Astrocyte (in vitro differentiated cells and primary cell): ENCODE measurements at regions not wholly inside any gene's neighbourhood (a gene's known extent, or its start where the extent isn't known, plus 50 kb on each side); places are given as distances from the start of the nearest gene placed in this dataset.
A peak's percentile ranks its signal among the peaks of the same experiment; 100 is the strongest.

ENCODE experiments used
- DNase-seq: peaks from one replicate; pipeline ENCODE4 v3.0.0-alpha.2; 2010; ENCODE audit warnings: low read depth
- FAIRE-seq: peaks from 2 replicates; lab custom pipeline; 2011; peaks lifted over from hg19 to GRCh38; lab: Jason Lieb, UNC
- H2AFZ ChIP-seq: 2 replicates; pipeline ENCODE4 v1.6.0; 2012; ENCODE audit warnings: low read depth, low read length, inconsistent platforms
- H3K27ac ChIP-seq: 2 replicates; pipeline ENCODE4 v1.5.1; 2011; ENCODE audit warnings: low read depth, low read length, inconsistent platforms
- H3K27me3 ChIP-seq: 2 replicates; pipeline ENCODE4 v1.6.0; 2011; ENCODE audit warnings: low read length, inconsistent platforms; ENCODE audit not compliant: insufficient read depth
- H3K36me3 ChIP-seq: 2 replicates; pipeline ENCODE4 v1.5.1; 2011; ENCODE audit warnings: low read length, inconsistent platforms; ENCODE audit not compliant: insufficient read depth
- H3K4me1 ChIP-seq: 2 replicates; pipeline ENCODE4 v1.5.1; 2011; ENCODE audit warnings: low read length, inconsistent platforms; ENCODE audit not compliant: insufficient read depth
- H3K4me2 ChIP-seq: 2 replicates; pipeline ENCODE4 v1.6.0; 2012; ENCODE audit warnings: low read length, inconsistent platforms
- H3K4me3 ChIP-seq: 2 replicates; pipeline ENCODE4 v1.5.1; 2011; ENCODE audit warnings: low read depth, mild to moderate bottlenecking, low read length, inconsistent platforms; ENCODE audit not compliant: insufficient read depth
- H3K79me2 ChIP-seq: 2 replicates; pipeline ENCODE4 v1.6.0; 2012; ENCODE audit warnings: mild to moderate bottlenecking, low read length, inconsistent platforms; ENCODE audit not compliant: insufficient read depth
- H3K9ac ChIP-seq: 2 replicates; pipeline ENCODE4 v1.6.0; 2012; ENCODE audit warnings: mild to moderate bottlenecking, low read length, inconsistent platforms
- H3K9me3 ChIP-seq: 2 replicates; pipeline ENCODE4 v1.5.1; 2012; ENCODE audit warnings: low read depth, mild to moderate bottlenecking, low read length, inconsistent platforms; ENCODE audit not compliant: insufficient read depth
- H4K20me1 ChIP-seq: 2 replicates; pipeline ENCODE4 v1.6.0; 2012; ENCODE audit warnings: low read length, inconsistent platforms; ENCODE audit not compliant: insufficient read depth
- H3K27ac Mint-ChIP-seq: one replicate; pipeline ENCODE4 v1.8.0; 2021; ENCODE audit warnings: mild to moderate bottlenecking, mixed read lengths; ENCODE audit not compliant: unreplicated experiment
- H3K27me3 Mint-ChIP-seq: one replicate; pipeline ENCODE4 v1.8.0; 2021; ENCODE audit warnings: low read depth, mixed read lengths; ENCODE audit not compliant: unreplicated experiment
- H3K36me3 Mint-ChIP-seq: one replicate; pipeline ENCODE4 v1.8.0; 2021; ENCODE audit warnings: low read depth, mixed read lengths; ENCODE audit not compliant: unreplicated experiment
- H3K4me1 Mint-ChIP-seq: one replicate; pipeline ENCODE4 v1.8.0; 2021; ENCODE audit warnings: low read depth, mixed read lengths; ENCODE audit not compliant: unreplicated experiment
- H3K4me3 Mint-ChIP-seq: one replicate; pipeline ENCODE4 v1.8.0; 2021; ENCODE audit warnings: mild to moderate bottlenecking, moderate library complexity, mixed read lengths; ENCODE audit not compliant: unreplicated experiment
- H3K9me3 Mint-ChIP-seq: one replicate; pipeline ENCODE4 v1.8.0; 2021; ENCODE audit warnings: mild to moderate bottlenecking, mixed read lengths; ENCODE audit not compliant: unreplicated experiment
- EZH2 ChIP-seq: IDR thresholded peaks from 2 replicates; pipeline ENCODE4 v1.6.1; 2012; ENCODE audit warnings: mild to moderate bottlenecking, low read length, inconsistent platforms; ENCODE audit not compliant: insufficient read depth
- TF ChIP-seq, protein P1 (sequence below): IDR thresholded peaks from 2 replicates; pipeline ENCODE4 v1.5.1; 2011; ENCODE audit warnings: low read depth, mild to moderate bottlenecking, inconsistent platforms, low read length, moderate library complexity; ENCODE audit not compliant: insufficient read depth

DNA sequence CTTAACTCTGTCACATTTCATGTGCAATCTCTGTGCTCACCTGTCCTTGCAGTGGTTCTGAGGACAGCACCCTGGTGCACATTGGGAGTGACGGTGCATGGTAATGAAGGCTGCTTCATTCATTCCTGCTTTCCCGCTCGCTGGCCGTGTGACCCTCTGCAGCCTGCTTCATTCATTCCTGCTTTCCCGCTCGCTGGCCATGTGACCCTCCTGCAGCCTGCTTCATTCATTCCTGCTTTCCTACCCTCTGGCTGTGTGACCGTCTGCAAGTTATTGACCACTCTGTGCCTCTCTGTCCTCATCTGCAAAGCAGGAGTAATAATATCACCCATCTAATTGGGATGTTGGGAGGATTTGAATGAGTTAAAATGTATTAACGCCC is 189.1 kb upstream of the TMEM132C start:
- no peaks in the 10 kb centered on the region for H3K27me3 ChIP-seq
- H3K4me2 ChIP-seq: peak overlapping the region; percentile 59
- FAIRE-seq (no peak), DNase-seq (no peak)
- H3K27ac Mint-ChIP-seq: no peak overlapping the region
- H3K4me1 Mint-ChIP-seq: no peaks in the 10 kb centered on the region
- H3K36me3 Mint-ChIP-seq: no peaks in the 10 kb centered on the region
- peak overlapping the region; percentile 62 for H2AFZ ChIP-seq
- H3K4me1 ChIP-seq: peaks cover 22% of the 10 kb centered on the region
- no peaks in the 10 kb centered on the region for H3K9me3 ChIP-seq
- H3K9me3 Mint-ChIP-seq: peaks cover 17% of the 10 kb centered on the region
- TF ChIP-seq, protein P1, sequence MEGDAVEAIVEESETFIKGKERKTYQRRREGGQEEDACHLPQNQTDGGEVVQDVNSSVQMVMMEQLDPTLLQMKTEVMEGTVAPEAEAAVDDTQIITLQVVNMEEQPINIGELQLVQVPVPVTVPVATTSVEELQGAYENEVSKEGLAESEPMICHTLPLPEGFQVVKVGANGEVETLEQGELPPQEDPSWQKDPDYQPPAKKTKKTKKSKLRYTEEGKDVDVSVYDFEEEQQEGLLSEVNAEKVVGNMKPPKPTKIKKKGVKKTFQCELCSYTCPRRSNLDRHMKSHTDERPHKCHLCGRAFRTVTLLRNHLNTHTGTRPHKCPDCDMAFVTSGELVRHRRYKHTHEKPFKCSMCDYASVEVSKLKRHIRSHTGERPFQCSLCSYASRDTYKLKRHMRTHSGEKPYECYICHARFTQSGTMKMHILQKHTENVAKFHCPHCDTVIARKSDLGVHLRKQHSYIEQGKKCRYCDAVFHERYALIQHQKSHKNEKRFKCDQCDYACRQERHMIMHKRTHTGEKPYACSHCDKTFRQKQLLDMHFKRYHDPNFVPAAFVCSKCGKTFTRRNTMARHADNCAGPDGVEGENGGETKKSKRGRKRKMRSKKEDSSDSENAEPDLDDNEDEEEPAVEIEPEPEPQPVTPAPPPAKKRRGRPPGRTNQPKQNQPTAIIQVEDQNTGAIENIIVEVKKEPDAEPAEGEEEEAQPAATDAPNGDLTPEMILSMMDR: no peak
- no peak for TF ChIP-seq EZH2
- no peaks in the 10 kb centered on the region for H4K20me1 ChIP-seq
- no peak overlapping the region for H3K4me3 ChIP-seq
- H3K4me3 Mint-ChIP-seq: no peak overlapping the region
- H3K79me2 ChIP-seq: no peaks in the 10 kb centered on the region
- no peaks in the 10 kb centered on the region for H3K36me3 ChIP-seq
- H3K27ac ChIP-seq: no peak overlapping the region
- no peak overlapping the region for H3K9ac ChIP-seq
- H3K27me3 Mint-ChIP-seq: no peaks in the 10 kb centered on the region

DNA sequence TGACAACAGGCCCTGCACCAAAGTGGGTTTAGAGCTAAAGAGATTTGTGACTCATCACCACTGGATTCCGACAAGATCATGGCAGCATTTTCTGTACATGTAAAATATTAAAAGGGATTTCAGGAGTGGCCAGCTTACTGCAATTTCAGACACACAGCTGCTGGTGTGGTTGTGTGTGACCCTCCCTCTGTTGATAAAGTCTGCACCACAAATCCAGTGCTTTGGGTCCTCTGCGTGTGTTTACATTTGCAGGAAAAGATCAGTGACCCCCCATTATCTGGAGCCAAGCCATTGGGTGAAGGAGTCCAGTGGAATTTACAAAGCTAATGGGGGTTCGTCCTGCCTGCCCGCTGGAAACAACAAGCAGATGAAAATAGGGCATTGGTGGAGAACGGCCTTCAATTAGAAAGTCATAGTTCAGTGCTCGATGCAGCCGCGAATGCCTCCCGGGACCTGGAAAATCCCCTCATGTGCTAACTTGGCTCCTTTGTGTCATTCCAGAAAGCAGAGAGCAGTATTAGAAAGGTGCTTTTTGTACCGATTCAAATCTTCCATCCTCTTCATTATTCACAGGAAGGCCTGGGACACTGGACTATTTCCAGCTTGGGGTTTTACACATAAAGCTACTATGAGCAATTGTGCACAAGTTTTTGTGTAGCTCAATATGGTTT is 188.5 kb upstream of the TMEM132C start:
- peak overlapping the region; percentile 59 for H3K4me2 ChIP-seq
- H3K9me3 Mint-ChIP-seq: peaks cover 14% of the 10 kb centered on the region
- H4K20me1 ChIP-seq: no peaks in the 10 kb centered on the region

DNA sequence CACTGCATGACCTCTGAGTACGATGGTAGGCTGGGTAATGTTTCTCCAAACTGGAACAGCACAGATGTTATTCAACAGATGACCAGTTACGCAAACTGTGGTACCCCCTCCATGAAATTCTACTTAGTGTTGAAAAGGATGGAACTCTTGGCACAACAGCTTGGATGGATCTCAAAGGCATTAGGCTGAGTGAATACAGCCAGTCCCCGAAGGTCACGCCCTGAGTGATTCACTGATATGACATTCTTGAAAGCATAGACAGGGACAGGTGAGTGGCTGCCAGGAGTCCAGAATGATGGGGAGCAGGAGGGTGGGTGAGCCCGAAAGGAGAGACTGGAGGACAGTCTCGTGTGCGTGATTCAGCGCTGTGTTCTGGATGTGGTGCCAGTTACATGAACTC is 187.5 kb upstream of the TMEM132C start:
- Mint-ChIP-seq H3K36me3 (no peaks in the 10 kb centered on the region), H3K4me3 (no peak overlapping the region), H3K9me3 (peaks cover 12% of the 10 kb centered on the region), H3K4me1 (no peaks in the 10 kb centered on the region), H3K27me3 (no peaks in the 10 kb centered on the region), H3K27ac (no peak overlapping the region)
- Histone ChIP-seq H3K36me3 (no peaks in the 10 kb centered on the region), H3K9ac (no peak overlapping the region), H3K4me3 (no peak overlapping the region), H3K4me1 (peaks cover 22% of the 10 kb centered on the region), H3K27ac (no peak overlapping the region), H3K9me3 (no peaks in the 10 kb centered on the region), H3K27me3 (no peaks in the 10 kb centered on the region), H3K79me2 (no peaks in the 10 kb centered on the region), H2AFZ (no peak overlapping the region), H3K4me2 (no peak overlapping the region), H4K20me1 (no peaks in the 10 kb centered on the region)
- TF ChIP-seq, protein P1: no peak
- no peak for TF ChIP-seq EZH2
- FAIRE-seq: no peak
- no peak for DNase-seq

More for the DNA sequence above, 188.5 kb upstream of the TMEM132C start:
- H3K27me3 Mint-ChIP-seq: no peaks in the 10 kb centered on the region
- no peaks in the 10 kb centered on the region for H3K4me1 Mint-ChIP-seq
- H3K4me1 ChIP-seq: peaks cover 22% of the 10 kb centered on the region
- no peaks in the 10 kb centered on the region for H3K36me3 Mint-ChIP-seq
- no peak overlapping the region for H3K27ac Mint-ChIP-seq
- H3K4me3 Mint-ChIP-seq: no peak overlapping the region
- no peak overlapping the region for H3K9ac ChIP-seq
- DNase-seq: peak; percentile 52
- H3K79me2 ChIP-seq: no peaks in the 10 kb centered on the region
- H2AFZ ChIP-seq: peak overlapping the region; percentile 62
- H3K36me3 ChIP-seq: no peaks in the 10 kb centered on the region
- no peaks in the 10 kb centered on the region for H3K9me3 ChIP-seq
- no peak overlapping the region for H3K4me3 ChIP-seq
- no peak for FAIRE-seq
- no peaks in the 10 kb centered on the region for H3K27me3 ChIP-seq
- no peak overlapping the region for H3K27ac ChIP-seq
- TF ChIP-seq, protein P1: no peak
- no peak for TF ChIP-seq EZH2
